ENCODE measurements at regions not wholly inside any gene's neighbourhood (a gene's known extent, or its start where the extent isn't known, plus 50 kb on each side); places are given as distances from the start of the nearest gene placed in this dataset.
A peak's percentile ranks its signal among the peaks of the same experiment; 100 is the strongest.

- ChIA-PET CTCF (interaction anchor here (0.8 to 3.1 kb wide), 5 partner anchors 8 to 70 kb away, joined by 3 to 8 read pairs (median 6); partner anchors contain the start of gene PHLDA1), POLR2A (no interaction called here)
- FAIRE-seq, result no peak
These were observed 69.7 kb downstream of the PHLDA1 start for GRCh38 chr12:75961878-75962277.

GRCh38 chr12:75960954-75961661, 70.5 kb downstream of the PHLDA1 start:
- 94% methylated on average over 6 of the region's 6 CpGs for WGBS (ENCODE audit: missing lambda C conversion rate)
- POLR2A ChIA-PET, result interaction anchor here (1.2 kb wide), 1 partner anchor 71 kb away, joined by 3 read pairs; the partner anchor contains the start of gene PHLDA1

More at GRCh38 chr12:75961878-75962277, 69.7 kb downstream of the PHLDA1 start:
- H3K4me2 ChIP-seq, result no peak overlapping the region
- 87% methylated on average over 4 of the region's 4 CpGs for WGBS (ENCODE audit: missing lambda C conversion rate)
- DNase-seq (ENCODE audit: low read depth in 1 of 2, low spot score in 1 of 2) (no peak), ATAC-seq (no peak)
- H3K9me3 ChIP-seq, result no peaks in the 10 kb centered on the region
- peak overlapping the region in 1 of 2 experiments; percentile 55; a peak in 3 of 6 replicates for H3K27ac ChIP-seq
- H3K4me1 ChIP-seq, result peaks cover 24% of the 10 kb centered on the region
- TF ChIP-seq PBX3 (IDR thresholded peaks at IDR 0.05) (no peak), HOXB13 (CRISPR knock-in tag; IDR thresholded peaks at IDR 0.05; ENCODE audit: low read depth) (no peak), ZFP36 (IDR thresholded peaks at IDR 0.05; ENCODE audit: borderline replicate concordance, partially characterized antibody) (no peak), HEYL (CRISPR knock-in tag; IDR thresholded peaks at IDR 0.05) (no peak), CHD4 (IDR thresholded peaks at IDR 0.05; ENCODE audit: borderline replicate concordance) (no peak), POLR2A (IDR thresholded peaks at IDR 0.05; ENCODE audit: low read length) (no peak), ZC3H11A (IDR thresholded peaks at IDR 0.05) (no peak), PHF8 (IDR thresholded peaks at IDR 0.05; ENCODE audit: borderline replicate concordance, low read depth) (no peak), ATOH8 (CRISPR knock-in tag; IDR thresholded peaks at IDR 0.05; ENCODE audit: low read depth) (no peak), HOXB5 (CRISPR knock-in tag; IDR thresholded peaks at IDR 0.05) (no peak), NPAS2 (CRISPR knock-in tag; IDR thresholded peaks at IDR 0.05; ENCODE audit: borderline replicate concordance) (no peak), NR3C1 (IDR thresholded peaks at IDR 0.05) (no peak), BCL3 (IDR thresholded peaks at IDR 0.05) (no peak), ZNF302 (CRISPR knock-in tag; IDR thresholded peaks at IDR 0.05) (no peak)
- no peak overlapping the region for H3K4me3 ChIP-seq

More at GRCh38 chr12:75960954-75961661, 70.5 kb downstream of the PHLDA1 start:
- DNase-seq (ENCODE audit: low read depth in 1 of 2, low spot score in 1 of 2) (no peak), FAIRE-seq (no peak), ATAC-seq (no peak)
- CTCF ChIA-PET, result interaction anchor here (0.8 to 3.1 kb wide), 5 partner anchors 8 to 70 kb away, joined by 3 to 8 read pairs (median 6); partner anchors contain the start of gene PHLDA1
- no peak for TF ChIP-seq HOXB13 (CRISPR knock-in tag; IDR thresholded peaks at IDR 0.05; ENCODE audit: low read depth)
- no peak for TF ChIP-seq USF2 (IDR thresholded peaks at IDR 0.05)
- TF ChIP-seq POLR2AphosphoS2 (conservative IDR thresholded peaks at IDR 0.05; ENCODE audit: low read length), result no peak
- TF ChIP-seq HDAC2 (IDR thresholded peaks at IDR 0.05), result no peak
- TF ChIP-seq HMGXB4 (CRISPR knock-in tag; IDR thresholded peaks at IDR 0.05; ENCODE audit: borderline replicate concordance), result no peak
- no peak for TF ChIP-seq TFCP2L1 (CRISPR knock-in tag; IDR thresholded peaks at IDR 0.05)
- TF ChIP-seq ATOH8 (CRISPR knock-in tag; IDR thresholded peaks at IDR 0.05; ENCODE audit: low read depth), result no peak
- no peak for TF ChIP-seq BCL3 (IDR thresholded peaks at IDR 0.05)
- TF ChIP-seq SMC3 (IDR thresholded peaks at IDR 0.05), result no peak
- TF ChIP-seq CBX2 (IDR thresholded peaks at IDR 0.05; ENCODE audit: borderline replicate concordance, low read depth), result no peak
- no peak for TF ChIP-seq NPAS2 (CRISPR knock-in tag; IDR thresholded peaks at IDR 0.05; ENCODE audit: borderline replicate concordance)
- TF ChIP-seq JUN (IDR thresholded peaks at IDR 0.05), result no peak
- no peak for TF ChIP-seq MYC (IDR thresholded peaks at IDR 0.05; ENCODE audit: borderline replicate concordance, low read length)
- no peak for TF ChIP-seq ESRRA (IDR thresholded peaks at IDR 0.05; ENCODE audit: borderline replicate concordance, low read length)
- TF ChIP-seq ZNF302 (CRISPR knock-in tag; IDR thresholded peaks at IDR 0.05), result no peak
- no peak for TF ChIP-seq FOXS1 (CRISPR knock-in tag; IDR thresholded peaks at IDR 0.05)
- no peak for TF ChIP-seq RNF2 (IDR thresholded peaks at IDR 0.05; ENCODE audit: borderline replicate concordance, low read depth)
- H3K4me3 ChIP-seq, result no peak overlapping the region
- H3K4me1 ChIP-seq, result peaks cover 24% of the 10 kb centered on the region
- peak overlapping the region in 1 of 2 experiments; percentile 55; a peak in 3 of 6 replicates for H3K27ac ChIP-seq
- H3K9me3 ChIP-seq, result no peaks in the 10 kb centered on the region
- no peak overlapping the region for H3K4me2 ChIP-seq
